K562 (cell line): ENCODE measurements at regions not wholly inside any gene's neighbourhood (a gene's known extent, or its start where the extent isn't known, plus 50 kb on each side); places are given as distances from the start of the nearest gene placed in this dataset.

Source experiments
- CC2D1A ChIP-seq: fragments of 450-650 bp; IDR thresholded peaks from 2 replicates; pipeline ENCODE4 v1.6.1; 2017; ENCODE audit warnings: mild to moderate bottlenecking
- CEBPB ChIP-seq: fragments of 450-650 bp; IDR thresholded peaks from 2 replicates; pipeline ENCODE4 v1.6.1; 2016; ENCODE audit warnings: missing genetic modification characterization, missing compliant biosample characterization
- CEBPG ChIP-seq, 3 experiments: fragments of 200-800 bp in 1 of 3; sonication (Bioruptor generic) in 1 of 3; sonication (generic) in 1 of 3; formaldehyde crosslinking in 1 of 3; IDR thresholded peaks in 2 of 3; conservative IDR thresholded peaks in 1 of 3; 2 replicates each; pipeline versions ENCODE4 v1.6.1 to v1.8.0; 2016 to 2022; ENCODE audit warnings: missing compliant biosample characterization in 2 of 3, missing genetic modification characterization in 2 of 3, mild to moderate bottlenecking in 1 of 3, missing genetic modification reagents in 1 of 3
- HNRNPLL ChIP-seq: fragments of 200-400 bp; formaldehyde crosslinking; IDR thresholded peaks from 2 replicates; pipeline ENCODE4 v1.6.1; 2017; ENCODE audit warnings: low read length, low read depth, mild to moderate bottlenecking; ENCODE audit not compliant: poor library complexity, severe bottlenecking
- MAZ ChIP-seq, 2 experiments: fragments of 450-650 bp in 1 of 2; sonication (generic) in 1 of 2; formaldehyde crosslinking; IDR thresholded peaks in 1 of 2; conservative IDR thresholded peaks in 1 of 2; 2 replicates each; pipeline versions ENCODE4 v1.4.0 to v1.5.0; 2020; ENCODE audit warnings: mild to moderate bottlenecking in 1 of 2, missing genetic modification reagents in 1 of 2
- RAD21 ChIP-seq, 2 experiments: fragments of 250-450 bp in 1 of 2; fragments of 450-650 bp in 1 of 2; sonication (Bioruptor Pico) in 1 of 2; formaldehyde crosslinking in 1 of 2; IDR thresholded peaks in 1 of 2; conservative IDR thresholded peaks in 1 of 2; 2 replicates each; pipeline versions ENCODE4 v1.4.0 to v1.8.0; 2020 to 2022; ENCODE audit warnings: mild to moderate bottlenecking in 2 of 2, moderate library complexity in 1 of 2
- SMAD4 ChIP-seq: fragments of 250-450 bp; sonication (Bioruptor Pico); conservative IDR thresholded peaks from 2 replicates; pipeline ENCODE4 v1.8.0; 2021; ENCODE audit warnings: inconsistent platforms, mild to moderate bottlenecking, moderate library complexity
- ZEB2 ChIP-seq: fragments of 450-650 bp; IDR thresholded peaks from 2 replicates; pipeline ENCODE4 v1.6.1; 2016
- TF ChIP-seq, protein P1 (sequence below): IDR thresholded peaks from 3 replicates; pipeline ENCODE4 v1.6.1; 2011; ENCODE audit warnings: borderline replicate concordance, mild to moderate bottlenecking, moderate library complexity; ENCODE audit not compliant: insufficient read length; ENCODE audit errors: extremely low read depth
- TF ChIP-seq, protein P2 (sequence below), 3 experiments: IDR thresholded peaks in 2 of 3; conservative IDR thresholded peaks in 1 of 3; 2 replicates each; pipeline ENCODE4 v1.5.1; 2011 to 2012; ENCODE audit warnings: low read length in 3 of 3, mild to moderate bottlenecking in 3 of 3, control low read depth in 2 of 3, improper control_type of control experiment in 1 of 3, inconsistent platforms in 1 of 3, low read depth in 1 of 3, mixed read lengths in 1 of 3, moderate library complexity in 1 of 3; ENCODE audit not compliant: insufficient read depth in 2 of 3
- TF ChIP-seq, protein P3 (sequence below): fragments of 450-650 bp; IDR thresholded peaks from 2 replicates; pipeline ENCODE4 v1.6.1; 2016; ENCODE audit warnings: mild to moderate bottlenecking
- TF ChIP-seq, protein P4 (sequence below): sonication (generic); formaldehyde crosslinking; IDR thresholded peaks from 2 replicates; pipeline ENCODE4 v1.8.0; 2022; ENCODE audit warnings: missing genetic modification reagents, mild to moderate bottlenecking, moderate library complexity, borderline replicate concordance
- TF ChIP-seq, protein P5 (sequence below): fragments of 450-650 bp; formaldehyde crosslinking; IDR thresholded peaks from 2 replicates; pipeline ENCODE4 v1.4.0; 2020; ENCODE audit warnings: mild to moderate bottlenecking, moderate library complexity

DNA sequence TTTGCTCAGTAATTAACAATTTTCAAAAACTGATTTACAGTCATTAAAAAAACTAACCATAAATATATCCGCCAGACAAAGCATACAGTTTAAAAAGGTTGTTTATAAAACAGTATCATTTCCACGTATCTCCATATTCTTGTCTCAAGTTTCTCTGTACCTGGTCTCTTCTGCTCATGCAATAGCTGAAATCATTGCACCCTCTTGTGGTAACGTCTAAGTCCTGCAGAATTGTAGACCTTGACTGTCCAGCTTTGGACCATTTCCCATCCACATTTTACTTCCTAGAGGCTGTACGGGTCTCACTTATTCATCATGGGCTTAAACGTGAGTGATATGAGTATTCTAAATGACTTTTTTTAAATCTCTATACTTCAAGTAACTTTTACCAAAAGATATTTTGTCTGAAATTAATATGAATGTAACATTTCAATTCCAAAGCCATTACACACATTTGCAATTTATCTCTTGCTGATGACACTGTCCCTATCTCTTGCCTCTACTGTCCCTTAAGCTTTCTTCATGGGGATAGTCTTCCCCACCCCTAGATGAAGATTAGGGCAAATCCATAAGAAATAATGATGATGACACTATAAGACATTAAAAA is 118.5 kb downstream of the BTC start (continued):
- TF ChIP-seq MAZ (CRISPR knock-in tag; conservative IDR thresholded peaks at IDR 0.05 in 1 of 2, IDR thresholded peaks at IDR 0.05 in 1 of 2): 0 out of 4 replicates have a peak, but pooled peaks of 1 of the 2 experiments have one; percentile 13
- 0 out of 2 replicates have a peak, but pooled peaks have one; percentile 17 for TF ChIP-seq SMAD4 (CRISPR knock-in tag)
- peak; percentile 36; the same call in 1 of the 2 replicates for TF ChIP-seq CC2D1A
- peak; percentile 19; the same call in 1 of the 2 replicates for TF ChIP-seq CEBPB (tag)
- TF ChIP-seq, protein P1, sequence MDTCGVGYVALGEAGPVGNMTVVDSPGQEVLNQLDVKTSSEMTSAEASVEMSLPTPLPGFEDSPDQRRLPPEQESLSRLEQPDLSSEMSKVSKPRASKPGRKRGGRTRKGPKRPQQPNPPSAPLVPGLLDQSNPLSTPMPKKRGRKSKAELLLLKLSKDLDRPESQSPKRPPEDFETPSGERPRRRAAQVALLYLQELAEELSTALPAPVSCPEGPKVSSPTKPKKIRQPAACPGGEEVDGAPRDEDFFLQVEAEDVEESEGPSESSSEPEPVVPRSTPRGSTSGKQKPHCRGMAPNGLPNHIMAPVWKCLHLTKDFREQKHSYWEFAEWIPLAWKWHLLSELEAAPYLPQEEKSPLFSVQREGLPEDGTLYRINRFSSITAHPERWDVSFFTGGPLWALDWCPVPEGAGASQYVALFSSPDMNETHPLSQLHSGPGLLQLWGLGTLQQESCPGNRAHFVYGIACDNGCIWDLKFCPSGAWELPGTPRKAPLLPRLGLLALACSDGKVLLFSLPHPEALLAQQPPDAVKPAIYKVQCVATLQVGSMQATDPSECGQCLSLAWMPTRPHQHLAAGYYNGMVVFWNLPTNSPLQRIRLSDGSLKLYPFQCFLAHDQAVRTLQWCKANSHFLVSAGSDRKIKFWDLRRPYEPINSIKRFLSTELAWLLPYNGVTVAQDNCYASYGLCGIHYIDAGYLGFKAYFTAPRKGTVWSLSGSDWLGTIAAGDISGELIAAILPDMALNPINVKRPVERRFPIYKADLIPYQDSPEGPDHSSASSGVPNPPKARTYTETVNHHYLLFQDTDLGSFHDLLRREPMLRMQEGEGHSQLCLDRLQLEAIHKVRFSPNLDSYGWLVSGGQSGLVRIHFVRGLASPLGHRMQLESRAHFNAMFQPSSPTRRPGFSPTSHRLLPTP: no peak
- TF ChIP-seq, protein P2, sequence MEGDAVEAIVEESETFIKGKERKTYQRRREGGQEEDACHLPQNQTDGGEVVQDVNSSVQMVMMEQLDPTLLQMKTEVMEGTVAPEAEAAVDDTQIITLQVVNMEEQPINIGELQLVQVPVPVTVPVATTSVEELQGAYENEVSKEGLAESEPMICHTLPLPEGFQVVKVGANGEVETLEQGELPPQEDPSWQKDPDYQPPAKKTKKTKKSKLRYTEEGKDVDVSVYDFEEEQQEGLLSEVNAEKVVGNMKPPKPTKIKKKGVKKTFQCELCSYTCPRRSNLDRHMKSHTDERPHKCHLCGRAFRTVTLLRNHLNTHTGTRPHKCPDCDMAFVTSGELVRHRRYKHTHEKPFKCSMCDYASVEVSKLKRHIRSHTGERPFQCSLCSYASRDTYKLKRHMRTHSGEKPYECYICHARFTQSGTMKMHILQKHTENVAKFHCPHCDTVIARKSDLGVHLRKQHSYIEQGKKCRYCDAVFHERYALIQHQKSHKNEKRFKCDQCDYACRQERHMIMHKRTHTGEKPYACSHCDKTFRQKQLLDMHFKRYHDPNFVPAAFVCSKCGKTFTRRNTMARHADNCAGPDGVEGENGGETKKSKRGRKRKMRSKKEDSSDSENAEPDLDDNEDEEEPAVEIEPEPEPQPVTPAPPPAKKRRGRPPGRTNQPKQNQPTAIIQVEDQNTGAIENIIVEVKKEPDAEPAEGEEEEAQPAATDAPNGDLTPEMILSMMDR (IDR thresholded peaks at IDR 0.05 in 2 of 3, conservative IDR thresholded peaks at IDR 0.05 in 1 of 3; ENCODE audit: insufficient read depth in 2 of 3, low read depth in 1 of 3, low read length in 3 of 3): peak; percentile 71 to 85 (median 80)
- TF ChIP-seq CEBPG (CRISPR knock-in tag; IDR thresholded peaks at IDR 0.05): no peak
- TF ChIP-seq CEBPG (tag; conservative IDR thresholded peaks at IDR 0.05 in 1 of 2, IDR thresholded peaks at IDR 0.05 in 1 of 2): peak in 1 of 2 experiments; percentile 44; a peak in 2 of 4 replicates
- TF ChIP-seq HNRNPLL: no peak
- TF ChIP-seq, protein P3, sequence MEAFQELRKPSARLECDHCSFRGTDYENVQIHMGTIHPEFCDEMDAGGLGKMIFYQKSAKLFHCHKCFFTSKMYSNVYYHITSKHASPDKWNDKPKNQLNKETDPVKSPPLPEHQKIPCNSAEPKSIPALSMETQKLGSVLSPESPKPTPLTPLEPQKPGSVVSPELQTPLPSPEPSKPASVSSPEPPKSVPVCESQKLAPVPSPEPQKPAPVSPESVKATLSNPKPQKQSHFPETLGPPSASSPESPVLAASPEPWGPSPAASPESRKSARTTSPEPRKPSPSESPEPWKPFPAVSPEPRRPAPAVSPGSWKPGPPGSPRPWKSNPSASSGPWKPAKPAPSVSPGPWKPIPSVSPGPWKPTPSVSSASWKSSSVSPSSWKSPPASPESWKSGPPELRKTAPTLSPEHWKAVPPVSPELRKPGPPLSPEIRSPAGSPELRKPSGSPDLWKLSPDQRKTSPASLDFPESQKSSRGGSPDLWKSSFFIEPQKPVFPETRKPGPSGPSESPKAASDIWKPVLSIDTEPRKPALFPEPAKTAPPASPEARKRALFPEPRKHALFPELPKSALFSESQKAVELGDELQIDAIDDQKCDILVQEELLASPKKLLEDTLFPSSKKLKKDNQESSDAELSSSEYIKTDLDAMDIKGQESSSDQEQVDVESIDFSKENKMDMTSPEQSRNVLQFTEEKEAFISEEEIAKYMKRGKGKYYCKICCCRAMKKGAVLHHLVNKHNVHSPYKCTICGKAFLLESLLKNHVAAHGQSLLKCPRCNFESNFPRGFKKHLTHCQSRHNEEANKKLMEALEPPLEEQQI: 0 out of 2 replicates have a peak, but pooled peaks have one; percentile 53
- TF ChIP-seq, protein P4, sequence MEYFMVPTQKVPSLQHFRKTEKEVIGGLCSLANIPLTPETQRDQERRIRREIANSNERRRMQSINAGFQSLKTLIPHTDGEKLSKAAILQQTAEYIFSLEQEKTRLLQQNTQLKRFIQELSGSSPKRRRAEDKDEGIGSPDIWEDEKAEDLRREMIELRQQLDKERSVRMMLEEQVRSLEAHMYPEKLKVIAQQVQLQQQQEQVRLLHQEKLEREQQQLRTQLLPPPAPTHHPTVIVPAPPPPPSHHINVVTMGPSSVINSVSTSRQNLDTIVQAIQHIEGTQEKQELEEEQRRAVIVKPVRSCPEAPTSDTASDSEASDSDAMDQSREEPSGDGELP (CRISPR knock-in tag): no peak
- 0 out of 2 replicates have a peak, but pooled peaks have one; percentile 51 for TF ChIP-seq ZEB2
- TF ChIP-seq RAD21 (CRISPR knock-in tag; conservative IDR thresholded peaks at IDR 0.05 in 1 of 2, IDR thresholded peaks at IDR 0.05 in 1 of 2): peak; percentile 86 to 89
- TF ChIP-seq, protein P5, sequence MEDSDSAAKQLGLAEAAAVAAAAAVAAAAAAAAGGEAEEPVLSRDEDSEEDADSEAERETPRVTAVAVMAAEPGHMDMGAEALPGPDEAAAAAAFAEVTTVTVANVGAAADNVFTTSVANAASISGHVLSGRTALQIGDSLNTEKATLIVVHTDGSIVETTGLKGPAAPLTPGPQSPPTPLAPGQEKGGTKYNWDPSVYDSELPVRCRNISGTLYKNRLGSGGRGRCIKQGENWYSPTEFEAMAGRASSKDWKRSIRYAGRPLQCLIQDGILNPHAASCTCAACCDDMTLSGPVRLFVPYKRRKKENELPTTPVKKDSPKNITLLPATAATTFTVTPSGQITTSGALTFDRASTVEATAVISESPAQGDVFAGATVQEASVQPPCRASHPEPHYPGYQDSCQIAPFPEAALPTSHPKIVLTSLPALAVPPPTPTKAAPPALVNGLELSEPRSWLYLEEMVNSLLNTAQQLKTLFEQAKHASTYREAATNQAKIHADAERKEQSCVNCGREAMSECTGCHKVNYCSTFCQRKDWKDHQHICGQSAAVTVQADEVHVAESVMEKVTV: peak; percentile 73
- TF ChIP-seq, all 486 proteins: peak for 13
